GM10266 (cell line): ENCODE measurements at regions not wholly inside any gene's neighbourhood (a gene's known extent, or its start where the extent isn't known, plus 50 kb on each side); places are given as distances from the start of the nearest gene placed in this dataset.

Experiments
- DNase-seq: peaks from one replicate; pipeline ENCODE4 v3.0.0; 2012; ENCODE audit errors: extremely low spot score
- TF ChIP-seq, protein P1 (sequence below): IDR thresholded peaks from 2 replicates; pipeline ENCODE4 v1.5.1; 2012; ENCODE audit warnings: mild to moderate bottlenecking, low read depth; ENCODE audit not compliant: control insufficient read depth, insufficient read depth; ENCODE audit errors: missing control alignments

DNA sequence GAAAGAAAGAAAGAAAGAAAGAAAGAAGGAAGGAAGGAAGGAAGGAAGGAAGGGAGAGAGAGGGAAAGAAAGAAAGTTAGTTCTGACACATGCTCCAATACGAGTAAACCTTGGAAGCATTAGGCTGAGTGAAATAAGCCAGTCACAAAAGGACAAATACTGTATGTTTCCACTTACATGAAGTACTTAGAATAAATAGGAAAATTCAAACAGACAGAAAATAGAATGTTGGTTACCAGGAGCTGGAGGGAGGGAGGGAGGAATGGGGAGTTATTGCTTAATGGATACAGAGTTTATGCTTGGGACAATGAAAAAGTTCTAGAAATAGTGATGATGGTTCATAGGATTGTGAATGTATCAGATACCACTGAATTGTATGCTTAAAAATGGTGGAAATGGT is 75.2 kb upstream of the CDH4 start:
- DNase-seq: no peak
- TF ChIP-seq, protein P1, sequence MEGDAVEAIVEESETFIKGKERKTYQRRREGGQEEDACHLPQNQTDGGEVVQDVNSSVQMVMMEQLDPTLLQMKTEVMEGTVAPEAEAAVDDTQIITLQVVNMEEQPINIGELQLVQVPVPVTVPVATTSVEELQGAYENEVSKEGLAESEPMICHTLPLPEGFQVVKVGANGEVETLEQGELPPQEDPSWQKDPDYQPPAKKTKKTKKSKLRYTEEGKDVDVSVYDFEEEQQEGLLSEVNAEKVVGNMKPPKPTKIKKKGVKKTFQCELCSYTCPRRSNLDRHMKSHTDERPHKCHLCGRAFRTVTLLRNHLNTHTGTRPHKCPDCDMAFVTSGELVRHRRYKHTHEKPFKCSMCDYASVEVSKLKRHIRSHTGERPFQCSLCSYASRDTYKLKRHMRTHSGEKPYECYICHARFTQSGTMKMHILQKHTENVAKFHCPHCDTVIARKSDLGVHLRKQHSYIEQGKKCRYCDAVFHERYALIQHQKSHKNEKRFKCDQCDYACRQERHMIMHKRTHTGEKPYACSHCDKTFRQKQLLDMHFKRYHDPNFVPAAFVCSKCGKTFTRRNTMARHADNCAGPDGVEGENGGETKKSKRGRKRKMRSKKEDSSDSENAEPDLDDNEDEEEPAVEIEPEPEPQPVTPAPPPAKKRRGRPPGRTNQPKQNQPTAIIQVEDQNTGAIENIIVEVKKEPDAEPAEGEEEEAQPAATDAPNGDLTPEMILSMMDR: no peak

DNA sequence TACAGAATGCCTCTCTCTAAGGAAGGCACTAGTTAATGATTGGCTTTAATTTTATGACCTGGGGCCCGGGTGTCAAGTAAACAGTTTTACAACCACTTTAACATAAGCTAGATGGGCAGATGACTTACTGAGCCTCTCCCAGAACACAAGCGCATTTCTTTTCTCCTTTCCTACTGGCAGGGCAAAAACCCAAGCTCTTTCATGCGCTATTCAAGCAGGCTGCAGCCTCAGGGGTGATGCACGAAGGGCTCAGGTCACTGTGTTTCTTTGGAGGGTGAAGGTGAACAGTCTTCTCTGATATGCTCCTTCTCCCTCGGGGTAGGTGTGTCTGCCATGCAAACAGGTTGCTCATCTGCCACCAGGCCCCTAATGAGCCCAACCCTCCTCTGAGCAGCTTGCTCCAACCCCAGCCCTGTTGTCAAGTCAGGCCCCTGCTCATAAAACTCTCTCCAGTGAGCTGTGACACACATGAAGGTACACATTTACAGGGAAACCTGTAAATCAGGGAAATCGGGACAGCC is 73.5 kb upstream of the CDH4 start:
- TF ChIP-seq, protein P1: no peak
- DNase-seq: no peak

DNA sequence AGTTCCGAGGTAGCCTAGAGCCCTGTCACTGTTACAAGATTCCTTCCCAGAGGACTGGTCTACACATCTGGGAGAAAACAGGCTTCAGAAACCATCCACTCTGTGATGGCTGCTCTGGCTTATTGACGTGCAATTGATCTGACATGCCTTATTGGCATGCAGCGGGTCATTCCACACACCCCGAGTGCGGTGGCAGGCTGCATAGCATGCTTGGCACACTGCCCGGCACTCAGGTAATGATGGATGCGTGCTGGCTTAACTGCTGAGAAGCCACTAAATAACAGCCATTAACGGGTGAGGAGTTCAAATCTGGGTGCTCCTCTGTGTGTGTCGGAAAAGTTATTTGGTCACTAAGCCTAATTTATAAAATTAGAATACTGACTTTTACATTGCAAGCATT is 67.9 kb upstream of the CDH4 start:
- no peak for DNase-seq
- TF ChIP-seq, protein P1: no peak

DNA sequence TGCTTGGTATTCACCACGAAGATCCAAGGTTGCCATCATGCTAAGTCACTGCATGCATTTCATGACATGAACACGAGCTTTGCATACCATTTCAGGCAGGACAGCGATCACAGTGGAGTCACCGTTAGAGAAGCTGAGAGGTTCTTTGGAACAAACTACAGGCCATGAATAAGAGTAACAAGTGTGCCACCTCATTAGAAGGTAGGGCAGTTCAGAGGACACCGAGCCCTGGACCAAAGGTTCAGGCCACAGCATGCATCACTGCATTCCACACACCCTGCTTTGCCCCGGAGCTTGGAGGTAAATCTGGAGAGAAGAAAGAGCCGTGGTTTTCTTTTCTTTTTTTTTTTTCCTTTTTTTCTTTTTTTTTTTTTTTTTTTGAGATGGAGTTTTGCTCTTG is 66.9 kb upstream of the CDH4 start:
- TF ChIP-seq, protein P1: no peak
- DNase-seq: no peak

DNA sequence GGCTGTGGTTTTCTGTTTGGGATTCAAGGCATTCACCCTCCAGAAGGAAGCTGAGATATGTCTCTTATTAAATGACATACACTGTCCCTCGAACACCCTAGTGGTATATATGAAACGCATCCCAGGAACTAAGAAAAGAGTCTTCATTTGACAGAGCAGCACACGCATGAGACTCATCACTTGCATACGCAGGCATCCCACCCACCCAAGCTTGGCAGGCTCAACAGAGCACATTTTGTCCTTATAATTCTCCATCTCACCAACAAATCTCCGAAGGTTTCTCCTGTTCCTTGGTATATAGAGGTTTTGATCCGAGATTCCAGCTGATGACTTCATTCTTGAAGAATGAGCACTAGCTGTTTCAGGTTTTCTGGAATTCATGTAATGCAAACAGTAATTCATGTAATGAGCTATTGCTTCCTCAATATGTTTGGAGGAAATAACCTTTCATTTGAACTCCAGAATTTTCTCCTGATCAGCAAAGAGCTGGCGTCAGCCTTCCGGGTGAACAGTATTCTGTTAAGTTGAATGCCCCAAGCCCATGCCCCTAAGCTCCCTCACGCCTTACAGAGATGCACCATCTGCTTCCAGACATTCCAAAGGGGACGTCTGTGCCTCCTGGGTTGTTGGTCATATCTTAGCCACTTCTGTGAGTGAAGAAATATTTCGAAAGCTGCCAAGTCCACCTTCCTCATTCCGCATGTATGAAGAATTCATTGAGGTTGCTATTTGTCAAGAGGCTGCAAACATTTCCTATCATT is 66.0 kb upstream of the CDH4 start:
- TF ChIP-seq, protein P1: no peak
- DNase-seq: no peak

DNA sequence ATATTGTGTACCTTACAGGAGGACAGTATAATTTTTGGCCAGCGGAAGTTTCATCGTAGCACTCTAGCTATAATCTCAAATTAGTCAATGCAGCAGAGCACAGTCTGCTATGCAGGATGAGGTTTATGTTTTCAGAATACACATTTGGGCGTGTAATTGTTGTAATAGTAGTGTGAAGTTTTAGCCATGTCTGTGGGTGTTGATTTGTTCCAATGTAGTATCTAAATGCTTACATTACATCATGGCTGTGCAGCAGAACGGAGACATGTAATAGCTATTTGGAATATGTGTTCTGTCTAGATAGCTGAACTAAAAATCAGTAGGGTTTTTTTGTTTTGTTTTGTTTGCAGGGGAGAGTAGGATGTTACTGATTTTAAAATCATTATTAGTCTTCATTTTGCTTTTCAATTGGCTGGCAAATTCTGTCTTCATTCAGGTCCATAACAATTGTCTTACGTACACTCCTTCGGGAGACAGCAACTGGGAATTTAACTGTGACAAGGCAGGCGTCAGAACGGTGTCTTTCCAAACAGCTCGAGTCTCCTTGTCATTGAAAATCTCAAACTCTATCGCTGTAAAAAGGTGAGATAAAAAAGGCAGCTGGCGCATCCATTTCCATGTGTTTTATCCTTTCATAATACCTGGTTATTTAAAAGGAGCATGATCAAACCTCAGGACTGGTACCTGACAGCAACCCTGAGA is 65.1 kb upstream of the CDH4 start:
- TF ChIP-seq, protein P1: no peak
- DNase-seq: no peak

DNA sequence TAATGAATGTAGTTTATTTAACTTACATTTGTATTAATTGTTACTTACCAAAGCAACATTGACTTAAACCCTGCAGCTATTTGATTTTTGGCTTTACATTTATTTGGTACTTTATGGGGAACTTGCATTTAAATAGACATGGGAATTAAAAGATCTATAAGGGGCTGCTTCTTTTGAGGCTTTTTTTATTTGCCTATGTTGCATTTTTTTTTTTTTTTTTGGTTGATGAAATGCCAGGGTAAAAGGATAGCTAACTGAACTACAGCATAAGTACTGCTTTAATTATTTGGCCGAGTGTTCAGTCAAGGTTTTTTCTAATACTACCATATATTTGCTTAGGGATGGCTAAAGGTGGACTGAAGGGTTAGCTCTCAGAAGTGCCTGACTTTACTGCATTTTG is 62.5 kb upstream of the CDH4 start:
- no peak for DNase-seq
- TF ChIP-seq, protein P1: no peak
